HEK293 (cell line): ENCODE measurements at regions not wholly inside any gene's neighbourhood (a gene's known extent, or its start where the extent isn't known, plus 50 kb on each side); places are given as distances from the start of the nearest gene placed in this dataset.

Source experiments
- CTCF ChIA-PET: fragments of 350-600 bp; formaldehyde crosslinking; extraction: SDS; loops from one replicate; lab custom pipeline; 2021; ENCODE audit warnings: antibody characterized with exemption; lab: Yijun Ruan, JAX
- POLR2A ChIA-PET: fragments of 300-600 bp; formaldehyde crosslinking; extraction: SDS; loops from one replicate; lab custom pipeline; 2020; ENCODE audit warnings: antibody characterized with exemption, inconsistent platforms; lab: Yijun Ruan, JAX
- H3K27ac ChIP-seq: fragments of 200-500 bp; sonication (Bioruptor generic); 2 replicates; pipeline ENCODE4 v1.5.1; 2014; ENCODE audit warnings: low read depth, low read length, control low read depth, inconsistent platforms; ENCODE audit errors: extremely low read depth
- H3K36me3 ChIP-seq, 2 experiments: fragments of 200-500 bp in 1 of 2; sonication (Bioruptor generic) in 1 of 2; 1 replicate in 1 of 2; 2 replicates in 1 of 2; pipeline ENCODE4 v1.5.1; 2014 to 2017; ENCODE audit warnings: inconsistent platforms in 2 of 2, low read length in 2 of 2; ENCODE audit not compliant: control insufficient read depth in 2 of 2, insufficient read depth in 1 of 2
- H3K4me1 ChIP-seq: fragments of 200-500 bp; sonication (Bioruptor generic); 2 replicates; pipeline ENCODE4 v1.5.1; 2014; ENCODE audit warnings: mild to moderate bottlenecking, low read length, inconsistent platforms; ENCODE audit not compliant: control insufficient read depth, insufficient read depth
- H3K4me3 ChIP-seq: 2 replicates; pipeline ENCODE4 v1.5.1; 2011; ENCODE audit warnings: low read depth, mild to moderate bottlenecking, control low read depth, low read length, moderate library complexity
- H3K9me3 ChIP-seq: fragments of 200-500 bp; sonication (Bioruptor generic); 2 replicates; pipeline ENCODE4 v1.5.1; 2014; ENCODE audit warnings: low read depth, low read length, inconsistent platforms; ENCODE audit not compliant: control insufficient read depth, insufficient read depth
- AEBP2 ChIP-seq: fragments of 450-650 bp; formaldehyde crosslinking; IDR thresholded peaks from 2 replicates; pipeline ENCODE4 v1.5.1; 2016; ENCODE audit warnings: missing biosample characterization, missing genetic modification characterization, borderline replicate concordance
- GLI2 ChIP-seq: fragments of 450-650 bp; formaldehyde crosslinking; IDR thresholded peaks from 2 replicates; pipeline ENCODE4; 2017; ENCODE audit warnings: missing biosample characterization, missing genetic modification characterization, low read depth, borderline replicate concordance
- GLIS2 ChIP-seq: fragments of 450-650 bp; formaldehyde crosslinking; IDR thresholded peaks from 2 replicates; pipeline ENCODE4 v1.5.1; 2016; ENCODE audit warnings: missing biosample characterization, missing genetic modification characterization
- OSR2 ChIP-seq: fragments of 450-650 bp; formaldehyde crosslinking; IDR thresholded peaks from 2 replicates; pipeline ENCODE4 v1.5.1; 2016; ENCODE audit warnings: missing biosample characterization, missing genetic modification characterization
- PATZ1 ChIP-seq: fragments of 450-650 bp; formaldehyde crosslinking; IDR thresholded peaks from 2 replicates; pipeline ENCODE4 v1.5.1; 2016; ENCODE audit warnings: missing biosample characterization, missing genetic modification characterization
- WT1 ChIP-seq: fragments of 450-650 bp; formaldehyde crosslinking; IDR thresholded peaks from 2 replicates; pipeline ENCODE4 v1.5.1; 2016; ENCODE audit warnings: missing biosample characterization, missing genetic modification characterization
- ZNF132 ChIP-seq: fragments of 450-650 bp; formaldehyde crosslinking; IDR thresholded peaks from 2 replicates; pipeline ENCODE4 v1.5.1; 2017; ENCODE audit warnings: missing biosample characterization, missing genetic modification characterization, borderline replicate concordance
- ZNF133 ChIP-seq: fragments of 450-650 bp; formaldehyde crosslinking; IDR thresholded peaks from 2 replicates; pipeline ENCODE4 v1.5.1; 2016; ENCODE audit warnings: missing biosample characterization, missing genetic modification characterization
- ZNF2 ChIP-seq: fragments of 450-650 bp; formaldehyde crosslinking; IDR thresholded peaks from 2 replicates; pipeline ENCODE4 v1.5.1; 2016; ENCODE audit warnings: missing biosample characterization, missing genetic modification characterization
- ZNF324 ChIP-seq: fragments of 450-650 bp; formaldehyde crosslinking; IDR thresholded peaks from 2 replicates; pipeline ENCODE4 v1.5.1; 2016; ENCODE audit warnings: missing biosample characterization, missing genetic modification characterization
- ZNF398 ChIP-seq: fragments of 450-650 bp; formaldehyde crosslinking; IDR thresholded peaks from 2 replicates; pipeline ENCODE4 v1.5.1; 2017; ENCODE audit warnings: missing biosample characterization, missing genetic modification characterization
- ZNF423 ChIP-seq: fragments of 450-650 bp; formaldehyde crosslinking; IDR thresholded peaks from 2 replicates; pipeline ENCODE4 v1.5.1; 2016; ENCODE audit warnings: missing biosample characterization, missing genetic modification characterization
- ZNF473 ChIP-seq: fragments of 450-650 bp; formaldehyde crosslinking; IDR thresholded peaks from 2 replicates; pipeline ENCODE4 v1.5.1; 2017; ENCODE audit warnings: missing biosample characterization, missing genetic modification characterization
- ZNF792 ChIP-seq: fragments of 450-650 bp; formaldehyde crosslinking; IDR thresholded peaks from 2 replicates; pipeline ENCODE4 v1.5.1; 2016; ENCODE audit warnings: missing biosample characterization, missing genetic modification characterization
- ZSCAN30 ChIP-seq: fragments of 450-650 bp; IDR thresholded peaks from 2 replicates; pipeline ENCODE4 v1.5.1; 2018; ENCODE audit warnings: missing biosample characterization, mild to moderate bottlenecking, missing genetic modification characterization, moderate library complexity
- TF ChIP-seq, protein P1 (sequence below): fragments of 450-650 bp; formaldehyde crosslinking; IDR thresholded peaks from 2 replicates; pipeline ENCODE4 v1.5.1; 2017; ENCODE audit warnings: missing biosample characterization, missing genetic modification characterization
- TF ChIP-seq, protein P2 (sequence below): fragments of 450-650 bp; formaldehyde crosslinking; conservative IDR thresholded peaks from 2 replicates; pipeline ENCODE4 v1.5.1; 2016; ENCODE audit warnings: low read depth, missing biosample characterization, missing genetic modification characterization
- TF ChIP-seq, protein P3 (sequence below): fragments of 450-650 bp; formaldehyde crosslinking; IDR thresholded peaks from 2 replicates; pipeline ENCODE4 v1.5.1; 2016; ENCODE audit warnings: missing biosample characterization, missing genetic modification characterization

DNA sequence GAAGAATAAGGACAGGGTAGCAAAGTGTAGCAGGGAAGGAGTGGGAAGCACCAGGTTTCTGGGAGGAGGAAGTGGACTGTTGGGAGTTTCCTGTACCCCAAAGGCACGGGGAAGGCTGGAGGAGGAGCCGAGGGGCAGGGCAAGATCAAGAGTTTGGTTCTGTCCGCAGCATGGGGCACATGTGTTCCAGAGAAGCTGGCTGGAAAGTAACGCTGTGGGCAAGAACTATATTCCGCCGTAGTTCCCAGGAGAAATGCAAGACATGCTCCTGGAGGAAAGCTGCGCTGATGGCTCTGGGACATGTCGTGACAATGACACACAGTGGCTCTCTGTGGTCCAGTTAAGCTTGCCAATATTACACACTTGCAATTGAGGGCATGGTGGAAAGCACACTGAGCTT is 51.7 kb upstream of the KPNA3 start:
- no peaks in the 10 kb centered on the region for H3K36me3 ChIP-seq
- no peak overlapping the region for H3K27ac ChIP-seq
- H3K4me3 ChIP-seq = no peak overlapping the region
- ChIA-PET POLR2A (interaction anchor here (2.3 kb wide), 1 partner anchor 51 kb away, joined by 5 read pairs; the partner anchor contains the start of gene KPNA3), CTCF (interaction anchor here (0.5 to 0.9 kb wide), 2 partner anchors 57 to 174 kb away, joined by 3 to 4 read pairs; no protein-coding TSS in a partner anchor)
- no peaks in the 10 kb centered on the region for H3K4me1 ChIP-seq
- TF ChIP-seq, protein P1, sequence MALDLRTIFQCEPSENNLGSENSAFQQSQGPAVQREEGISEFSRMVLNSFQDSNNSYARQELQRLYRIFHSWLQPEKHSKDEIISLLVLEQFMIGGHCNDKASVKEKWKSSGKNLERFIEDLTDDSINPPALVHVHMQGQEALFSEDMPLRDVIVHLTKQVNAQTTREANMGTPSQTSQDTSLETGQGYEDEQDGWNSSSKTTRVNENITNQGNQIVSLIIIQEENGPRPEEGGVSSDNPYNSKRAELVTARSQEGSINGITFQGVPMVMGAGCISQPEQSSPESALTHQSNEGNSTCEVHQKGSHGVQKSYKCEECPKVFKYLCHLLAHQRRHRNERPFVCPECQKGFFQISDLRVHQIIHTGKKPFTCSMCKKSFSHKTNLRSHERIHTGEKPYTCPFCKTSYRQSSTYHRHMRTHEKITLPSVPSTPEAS (tag by site-specific recombination) = no peak
- TF ChIP-seq ZNF423 (tag by site-specific recombination) = no peak
- TF ChIP-seq ZNF473 (tag by site-specific recombination) = no peak
- no peak for TF ChIP-seq WT1 (tag by site-specific recombination)
- TF ChIP-seq ZSCAN30 (tag by site-specific recombination) = no peak
- TF ChIP-seq, protein P2, sequence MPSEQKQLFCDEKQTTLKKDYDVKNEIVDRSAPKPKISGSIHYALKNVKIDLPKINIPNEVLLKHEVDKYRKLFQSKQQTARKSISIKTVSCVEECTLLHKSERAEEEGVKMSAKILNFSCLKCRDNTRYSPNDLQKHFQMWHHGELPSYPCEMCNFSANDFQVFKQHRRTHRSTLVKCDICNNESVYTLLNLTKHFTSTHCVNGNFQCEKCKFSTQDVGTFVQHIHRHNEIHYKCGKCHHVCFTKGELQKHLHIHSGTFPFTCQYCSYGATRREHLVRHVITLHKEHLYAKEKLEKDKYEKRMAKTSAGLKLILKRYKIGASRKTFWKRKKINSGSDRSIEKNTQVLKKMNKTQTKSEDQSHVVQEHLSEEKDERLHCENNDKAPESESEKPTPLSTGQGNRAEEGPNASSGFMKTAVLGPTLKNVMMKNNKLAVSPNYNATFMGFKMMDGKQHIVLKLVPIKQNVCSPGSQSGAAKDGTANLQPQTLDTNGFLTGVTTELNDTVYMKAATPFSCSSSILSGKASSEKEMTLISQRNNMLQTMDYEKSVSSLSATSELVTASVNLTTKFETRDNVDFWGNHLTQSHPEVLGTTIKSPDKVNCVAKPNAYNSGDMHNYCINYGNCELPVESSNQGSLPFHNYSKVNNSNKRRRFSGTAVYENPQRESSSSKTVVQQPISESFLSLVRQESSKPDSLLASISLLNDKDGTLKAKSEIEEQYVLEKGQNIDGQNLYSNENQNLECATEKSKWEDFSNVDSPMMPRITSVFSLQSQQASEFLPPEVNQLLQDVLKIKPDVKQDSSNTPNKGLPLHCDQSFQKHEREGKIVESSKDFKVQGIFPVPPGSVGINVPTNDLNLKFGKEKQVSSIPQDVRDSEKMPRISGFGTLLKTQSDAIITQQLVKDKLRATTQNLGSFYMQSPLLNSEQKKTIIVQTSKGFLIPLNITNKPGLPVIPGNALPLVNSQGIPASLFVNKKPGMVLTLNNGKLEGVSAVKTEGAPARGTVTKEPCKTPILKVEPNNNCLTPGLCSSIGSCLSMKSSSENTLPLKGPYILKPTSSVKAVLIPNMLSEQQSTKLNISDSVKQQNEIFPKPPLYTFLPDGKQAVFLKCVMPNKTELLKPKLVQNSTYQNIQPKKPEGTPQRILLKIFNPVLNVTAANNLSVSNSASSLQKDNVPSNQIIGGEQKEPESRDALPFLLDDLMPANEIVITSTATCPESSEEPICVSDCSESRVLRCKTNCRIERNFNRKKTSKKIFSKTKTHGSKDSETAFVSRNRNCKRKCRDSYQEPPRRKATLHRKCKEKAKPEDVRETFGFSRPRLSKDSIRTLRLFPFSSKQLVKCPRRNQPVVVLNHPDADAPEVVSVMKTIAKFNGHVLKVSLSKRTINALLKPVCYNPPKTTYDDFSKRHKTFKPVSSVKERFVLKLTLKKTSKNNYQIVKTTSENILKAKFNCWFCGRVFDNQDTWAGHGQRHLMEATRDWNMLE (tag by site-specific recombination) = no peak
- no peak for TF ChIP-seq GLIS2 (tag by site-specific recombination)
- TF ChIP-seq ZNF133 (tag by site-specific recombination) = no peak
- no peak for TF ChIP-seq GLI2 (tag by site-specific recombination)
- TF ChIP-seq ZNF398 (tag by site-specific recombination) = no peak
- TF ChIP-seq ZNF132 (tag by site-specific recombination) = no peak
- TF ChIP-seq ZNF792 (tag by site-specific recombination) = no peak
- no peak for TF ChIP-seq AEBP2
- TF ChIP-seq ZNF324 (tag by site-specific recombination) = no peak
- TF ChIP-seq, protein P3, sequence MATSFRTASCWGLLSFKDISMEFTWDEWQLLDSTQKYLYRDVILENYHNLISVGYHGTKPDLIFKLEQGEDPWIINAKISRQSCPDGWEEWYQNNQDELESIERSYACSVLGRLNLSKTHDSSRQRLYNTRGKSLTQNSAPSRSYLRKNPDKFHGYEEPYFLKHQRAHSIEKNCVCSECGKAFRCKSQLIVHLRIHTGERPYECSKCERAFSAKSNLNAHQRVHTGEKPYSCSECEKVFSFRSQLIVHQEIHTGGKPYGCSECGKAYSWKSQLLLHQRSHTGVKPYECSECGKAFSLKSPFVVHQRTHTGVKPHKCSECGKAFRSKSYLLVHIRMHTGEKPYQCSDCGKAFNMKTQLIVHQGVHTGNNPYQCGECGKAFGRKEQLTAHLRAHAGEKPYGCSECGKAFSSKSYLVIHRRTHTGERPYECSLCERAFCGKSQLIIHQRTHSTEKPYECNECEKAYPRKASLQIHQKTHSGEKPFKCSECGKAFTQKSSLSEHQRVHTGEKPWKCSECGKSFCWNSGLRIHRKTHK = no peak
- no peak for TF ChIP-seq PATZ1 (tag by site-specific recombination)
- no peak for TF ChIP-seq ZNF2
- TF ChIP-seq OSR2 (tag by site-specific recombination) = no peak
- no peaks in the 10 kb centered on the region for H3K9me3 ChIP-seq
